A673 (cell line): ENCODE measurements at regions not wholly inside any gene's neighbourhood (a gene's known extent, or its start where the extent isn't known, plus 50 kb on each side); places are given as distances from the start of the nearest gene placed in this dataset.

Experiments used
- BruUV-seq: library from RNA; stranded (reverse); fragments of 400-500 nt; replicated peaks from 2 replicates; lab custom pipeline; 2021; lab: Mats Ljungman, UMichigan
- CTCF ChIA-PET: fragments of 300-600 bp; sonication (Branson Sonifier 250); formaldehyde crosslinking; loops from one replicate; lab custom pipeline; 2022; ENCODE audit warnings: antibody characterized with exemption; lab: Charles Lee
- POLR2A ChIA-PET: fragments of 300-600 bp; sonication (Branson Sonifier 250); formaldehyde crosslinking; loops from one replicate; lab custom pipeline; 2022; ENCODE audit warnings: antibody characterized with exemption; ENCODE audit not compliant: low non-redundant PET; lab: Charles Lee
- DNase-seq: peaks from one replicate; pipeline ENCODE4 v3.0.0-alpha.2; 2015; ENCODE audit warnings: low spot score
- H3K27ac ChIP-seq: fragments of 200-600 bp; sonication (generic); 2 replicates; pipeline ENCODE4 v1.5.1; 2016; ENCODE audit warnings: mixed run types, low read depth, mild to moderate bottlenecking, mixed read lengths, antibody characterized with exemption, low read length; ENCODE audit not compliant: poor library complexity, severe bottlenecking
- H3K27me3 ChIP-seq: fragments of 200-600 bp; sonication (generic); replicated peaks from 2 replicates; pipeline ENCODE4 v1.6.1; 2017; ENCODE audit warnings: mixed run types, low read depth, mild to moderate bottlenecking, mixed read lengths, antibody characterized with exemption, low read length; ENCODE audit not compliant: insufficient read depth, poor library complexity
- H3K36me3 ChIP-seq: fragments of 200-600 bp; sonication (generic); 2 replicates; pipeline ENCODE4 v1.6.1; 2016; ENCODE audit warnings: mixed run types, mild to moderate bottlenecking, mixed read lengths, antibody characterized with exemption, low read length; ENCODE audit not compliant: insufficient read depth, poor library complexity, severe bottlenecking
- H3K4me1 ChIP-seq: fragments of 200-600 bp; sonication (generic); 2 replicates; pipeline ENCODE4 v1.6.1; 2017; ENCODE audit warnings: mixed run types, mild to moderate bottlenecking, mixed read lengths, antibody characterized with exemption, low read length; ENCODE audit not compliant: insufficient read depth, poor library complexity, severe bottlenecking
- H3K4me3 ChIP-seq: fragments of 200-600 bp; sonication (generic); 2 replicates; pipeline ENCODE4 v1.5.1; 2016; ENCODE audit warnings: low read depth, mixed run types, mild to moderate bottlenecking, mixed read lengths, low read length; ENCODE audit not compliant: poor library complexity, severe bottlenecking
- H3K9me3 ChIP-seq: fragments of 200-600 bp; sonication (generic); 2 replicates; pipeline ENCODE4 v1.6.1; 2016; ENCODE audit warnings: mixed run types, low read depth, mild to moderate bottlenecking, mixed read lengths, antibody characterized with exemption, low read length; ENCODE audit not compliant: poor library complexity, severe bottlenecking
- CTCF ChIP-seq: fragments of 300-800, 200-600 bp; sonication (generic); conservative IDR thresholded peaks from 2 replicates; pipeline ENCODE4 v1.5.1; 2017; ENCODE audit warnings: low read depth, mild to moderate bottlenecking, antibody characterized with exemption, low read length, moderate library complexity, mixed read lengths
- EZH2 ChIP-seq: fragments of 200-600 bp; sonication (generic); IDR thresholded peaks from 2 replicates; pipeline ENCODE4 v1.6.1; 2017; ENCODE audit warnings: borderline replicate concordance, low read depth, mild to moderate bottlenecking, mixed read lengths, antibody characterized with exemption, low read length; ENCODE audit not compliant: poor library complexity, severe bottlenecking
- intact Hi-C: fragments of 100-400 bp; cut with micrococcal nuclease; formaldehyde crosslinking; loops from one replicate; pipeline ENCODE4 v1.10.0; 2022; ENCODE audit not compliant: unreplicated experiment

DNA sequence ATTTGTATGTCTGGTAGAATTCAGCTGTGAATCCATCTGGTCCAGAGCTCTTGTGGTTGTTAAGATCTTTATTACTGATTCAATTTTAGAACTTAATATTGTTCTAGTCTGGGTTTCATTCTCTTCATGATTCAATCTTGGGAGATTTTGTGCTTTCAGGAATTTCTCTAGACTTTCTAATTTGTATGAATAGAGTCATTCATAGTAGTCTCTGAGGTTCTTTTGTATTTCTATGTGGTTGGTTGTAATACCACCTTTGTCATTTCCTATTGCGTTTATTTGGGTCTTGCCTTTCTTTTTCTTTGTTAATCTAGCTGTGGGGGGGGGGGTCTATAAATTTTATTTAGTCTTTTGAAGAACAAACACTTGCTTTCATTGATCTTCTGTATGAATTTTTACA, 824.8 kb upstream of the GALNTL6 start:
- H3K36me3 ChIP-seq: no peaks in the 10 kb centered on the region
- intact Hi-C loops: no loop called here
- CTCF ChIA-PET: no interaction called here
- no peak overlapping the region for H3K27ac ChIP-seq
- no TSS peak for BruUV-seq
- POLR2A ChIA-PET: no interaction called here
- TF ChIP-seq CTCF (no peak), EZH2 (no peak)
- no peak for DNase-seq
- H3K27me3 ChIP-seq: no peaks in the 10 kb centered on the region
- no peaks in the 10 kb centered on the region for H3K4me1 ChIP-seq
- no peak overlapping the region for H3K4me3 ChIP-seq
- no peaks in the 10 kb centered on the region for H3K9me3 ChIP-seq

GRCh38 chr4:170979736-170980135, 833.5 kb upstream of the GALNTL6 start:
- ChIA-PET CTCF (no interaction called here), POLR2A (no interaction called here)
- intact Hi-C loops: no loop called here
- no peaks in the 10 kb centered on the region for H3K4me1 ChIP-seq
- H3K4me3 ChIP-seq: no peak overlapping the region
- H3K27me3 ChIP-seq: no peaks in the 10 kb centered on the region
- BruUV-seq: no TSS peak
- H3K9me3 ChIP-seq: no peaks in the 10 kb centered on the region
- H3K36me3 ChIP-seq: no peaks in the 10 kb centered on the region
- no peak for DNase-seq
- H3K27ac ChIP-seq: no peak overlapping the region
- TF ChIP-seq CTCF (no peak), EZH2 (no peak)

GRCh38 chr4:170978990-170979389, 834.2 kb upstream of the GALNTL6 start:
- H3K4me3 ChIP-seq: no peak overlapping the region
- no peak for DNase-seq
- ChIA-PET POLR2A (no interaction called here), CTCF (no interaction called here)
- no TSS peak for BruUV-seq
- H3K9me3 ChIP-seq: no peaks in the 10 kb centered on the region
- intact Hi-C loops: no loop called here
- H3K36me3 ChIP-seq: no peaks in the 10 kb centered on the region
- H3K27me3 ChIP-seq: no peaks in the 10 kb centered on the region
- H3K4me1 ChIP-seq: no peaks in the 10 kb centered on the region
- TF ChIP-seq CTCF (no peak), EZH2 (no peak)
- no peak overlapping the region for H3K27ac ChIP-seq

DNA sequence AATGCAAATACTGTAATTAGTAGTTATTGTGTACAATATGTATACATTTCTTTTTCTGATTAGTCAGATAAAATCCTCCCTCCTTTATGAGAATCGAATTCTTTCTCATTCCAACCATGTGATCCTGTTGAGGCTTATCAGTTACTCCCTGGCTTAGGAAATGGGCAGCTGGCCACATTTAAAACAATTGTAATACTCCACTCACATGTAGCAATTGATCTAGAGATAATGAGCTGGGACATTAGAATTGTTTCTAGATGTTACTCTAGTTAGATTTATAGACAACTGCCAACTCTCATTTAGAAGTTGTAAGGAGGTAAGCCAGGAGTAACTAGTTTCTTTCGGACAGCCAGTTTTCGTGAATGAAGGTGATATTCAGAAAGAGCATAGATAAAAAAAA, 859.3 kb upstream of the AADAT start:
- no peaks in the 10 kb centered on the region for H3K36me3 ChIP-seq
- ChIA-PET CTCF (no interaction called here), POLR2A (no interaction called here)
- no peaks in the 10 kb centered on the region for H3K4me1 ChIP-seq
- no peak overlapping the region for H3K27ac ChIP-seq
- DNase-seq: no peak
- no peak overlapping the region for H3K4me3 ChIP-seq
- no TSS peak for BruUV-seq
- H3K9me3 ChIP-seq: no peaks in the 10 kb centered on the region
- no peak for TF ChIP-seq EZH2
- TF ChIP-seq CTCF: no peak
- intact Hi-C loops: no loop called here
- H3K27me3 ChIP-seq: no peaks in the 10 kb centered on the region
